Kidney (tissue), 13 donors: ENCODE measurements at regions not wholly inside any gene's neighbourhood (a gene's known extent, or its start where the extent isn't known, plus 50 kb on each side); places are given as distances from the start of the nearest gene placed in this dataset.
"Not testable (repeated sequence)": the region's sequence is repeated elsewhere in the genome, so short reads cannot be mapped to it uniquely, and the experiment has no call there.

ENCODE experiments used
- DNase-seq, 5 donors: peaks; one replicate each; pipeline ENCODE4 v3.0.0-alpha.2; 2013 to 2020
- FAIRE-seq: peaks from 2 replicates; lab custom pipeline; 2012; peaks lifted over from hg19 to GRCh38; lab: Jason Lieb, UNC
- H3K27ac ChIP-seq, 2 donors: one replicate each; pipeline ENCODE4 v1.7.0; 2013; ENCODE audit warnings: low read depth in 2 of 2, low read length in 2 of 2, inconsistent platforms in 1 of 2
- H3K27me3 ChIP-seq: one replicate; pipeline ENCODE4 v1.7.1; 2013; ENCODE audit warnings: low read length, inconsistent platforms; ENCODE audit not compliant: control insufficient read depth, insufficient read depth
- H3K36me3 ChIP-seq, 3 donors: one replicate each; pipeline versions ENCODE4 v1.7.0 to v1.7.1; 2013; ENCODE audit warnings: low read length in 3 of 3, control low read depth in 1 of 3, inconsistent platforms in 1 of 3; ENCODE audit not compliant: insufficient read depth in 3 of 3, control insufficient read depth in 2 of 3
- H3K4me1 ChIP-seq, 3 donors: one replicate each; pipeline versions ENCODE4 v1.7.0 to v1.7.1; 2013; ENCODE audit warnings: low read length in 3 of 3, inconsistent platforms in 1 of 3, low read depth in 1 of 3; ENCODE audit not compliant: control insufficient read depth in 2 of 3, insufficient read depth in 2 of 3
- H3K4me3 ChIP-seq, 3 donors: one replicate each; pipeline versions ENCODE4 v1.7.0 to v1.8.1; 2013; ENCODE audit warnings: low read length in 3 of 3, control low read depth in 1 of 3, inconsistent platforms in 1 of 3
- H3K9ac ChIP-seq, 3 donors: one replicate each; pipeline versions ENCODE4 v1.7.0 to v1.7.1; 2013; ENCODE audit warnings: low read length in 3 of 3, control low read depth in 1 of 3, inconsistent platforms in 1 of 3
- H3K9me3 ChIP-seq, 3 donors: one replicate each; pipeline versions ENCODE4 v1.7.0 to v1.7.1; 2013; ENCODE audit warnings: low read length in 3 of 3, control low read depth in 1 of 3, inconsistent platforms in 1 of 3; ENCODE audit not compliant: control insufficient read depth in 2 of 3, insufficient read depth in 1 of 3
- CTCF ChIP-seq: IDR thresholded peaks from 3 replicates; pipeline ENCODE4 v1.5.1; 2012; ENCODE audit warnings: mild to moderate bottlenecking, moderate library complexity, borderline replicate concordance; ENCODE audit not compliant: insufficient read depth; ENCODE audit errors: extremely low read depth
- intact Hi-C: fragments of 100-400 bp; cut with DNase I; formaldehyde crosslinking; loops from one replicate; pipeline ENCODE4 v1.11.1; 2022
- donor health status: control.
- donor health status: control.
- donor health status: control.
- donor health status: control.
- donor health status: control.
- donor health status: DM: yes; HTN: yes; CAD: no.
- donor health status: Normal renal cell carcinoma (clear cell type).

GRCh38 chr6:20021795-20022194 is 184.6 kb downstream of the ID4 start:
- no peak overlapping the region for H3K9ac ChIP-seq
- no peak overlapping the region for H3K27ac ChIP-seq

GRCh38 chr6:20023549-20024315 is 186.6 kb downstream of the ID4 start:
- FAIRE-seq, H3K27me3 ChIP-seq, DNase-seq, H3K27ac ChIP-seq, H3K4me3 ChIP-seq, H3K9ac ChIP-seq, intact Hi-C loops, H3K4me1 ChIP-seq, H3K9me3 ChIP-seq, H3K36me3 ChIP-seq: not testable (repeated sequence)

More at GRCh38 chr6:20021795-20022194, 184.6 kb downstream of the ID4 start:
- H3K36me3 ChIP-seq: no peaks in the 10 kb centered on the region
- DNase-seq (no peak), FAIRE-seq (no peak)
- no peaks in the 10 kb centered on the region for H3K4me1 ChIP-seq
- no peaks in the 10 kb centered on the region for H3K9me3 ChIP-seq
- no peaks in the 10 kb centered on the region for H3K27me3 ChIP-seq
- intact Hi-C loops: no loop called here
- TF ChIP-seq CTCF: no peak
- H3K4me3 ChIP-seq: no peak overlapping the region

GRCh38 chr6:20024316-20024673 is 187.1 kb downstream of the ID4 start:
- TF ChIP-seq CTCF: no peak
- Histone ChIP-seq H3K27me3 (no peaks in the 10 kb centered on the region), H3K9ac (no peak overlapping the region), H3K27ac (no peak overlapping the region), H3K4me1 (no peaks in the 10 kb centered on the region), H3K4me3 (no peak overlapping the region), H3K9me3 (no peaks in the 10 kb centered on the region), H3K36me3 (no peaks in the 10 kb centered on the region)
- DNase-seq (no peak), FAIRE-seq (no peak)
- intact Hi-C loops: no loop called here

- H3K4me3 ChIP-seq: no peak overlapping the region
- FAIRE-seq (no peak), DNase-seq (no peak)
- no peak for TF ChIP-seq CTCF
- H3K27ac ChIP-seq: no peak overlapping the region
- intact Hi-C loops: no loop called here
- no peaks in the 10 kb centered on the region for H3K36me3 ChIP-seq
- no peak overlapping the region for H3K9ac ChIP-seq
- H3K4me1 ChIP-seq: no peaks in the 10 kb centered on the region
- H3K9me3 ChIP-seq: no peaks in the 10 kb centered on the region
- no peaks in the 10 kb centered on the region for H3K27me3 ChIP-seq
These were observed 187.3 kb downstream of the MBOAT1 start for GRCh38 chr6:20024978-20025377.
